ENCODE measurements at regions not wholly inside any gene's neighbourhood (a gene's known extent, or its start where the extent isn't known, plus 50 kb on each side); places are given as distances from the start of the nearest gene placed in this dataset.

DNA sequence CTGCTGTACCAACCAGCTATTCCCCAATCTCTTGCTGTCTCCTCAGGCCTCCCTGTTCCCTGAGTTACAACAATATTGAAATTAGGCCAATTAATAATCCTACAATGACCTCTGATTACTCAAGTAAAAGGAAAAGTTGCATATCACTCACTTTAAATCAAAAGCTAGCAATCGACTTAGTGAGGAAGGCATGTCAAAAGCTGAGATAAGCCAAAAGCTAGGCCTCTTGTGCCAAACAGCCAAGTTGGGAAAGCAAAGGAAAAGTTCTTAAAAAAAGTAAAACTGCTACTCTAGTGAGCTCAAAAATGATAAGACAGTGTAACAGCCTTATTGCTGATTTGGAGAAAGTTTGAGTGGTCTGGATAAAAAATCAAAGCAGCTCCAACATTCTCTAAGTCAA is 129.8 kb downstream of the LSMEM1 start:
- ATAC-seq (no peak), DNase-seq (ENCODE audit: low spot score) (no peak), FAIRE-seq (no peak)
- ChIA-PET CTCF (ENCODE audit: low intra/inter-chr PET ratio, low total read pairs) (no interaction called here), POLR2A (no interaction called here)
- H2AFZ ChIP-seq (ENCODE audit: low read length) = no peak overlapping the region
- no peaks in the 10 kb centered on the region for H3K4me1 ChIP-seq (ENCODE audit: insufficient read depth, low read length)
- intact Hi-C loops (cut with micrococcal nuclease; ENCODE audit: unreplicated experiment) (no loop called here), in situ Hi-C loops (cut with HindIII; ENCODE audit: extremely low pct_ligation_motif_present, low pct_unique_long_range_greater_than_20kb) (no loop called here)
- H3K9me3 ChIP-seq (ENCODE audit: low read length) = no peaks in the 10 kb centered on the region
- no peak overlapping the region for H3K4me3 ChIP-seq (replicated peaks in 1 of 3; ENCODE audit: insufficient read depth in 1 of 3, low read depth in 2 of 3, low read length in 3 of 3)
- H3K27me3 ChIP-seq (ENCODE audit: control insufficient read depth in 1 of 2, insufficient read depth in 2 of 2, low read length in 2 of 2) = peaks cover 0 to 4% of the 10 kb centered on the region in 2 experiments; a peak in 2 of 5 replicates
- H3K36me3 ChIP-seq (replicated peaks in 1 of 2; ENCODE audit: control insufficient read depth in 1 of 2, insufficient read depth in 2 of 2, low read length in 2 of 2) = no peaks in the 10 kb centered on the region
- H3K27ac ChIP-seq (ENCODE audit: extremely low read length, insufficient read depth, low read length) = no peak overlapping the region
- H3K79me2 ChIP-seq (ENCODE audit: insufficient read depth, low read length) = no peaks in the 10 kb centered on the region
- 0% methylated on average over 1 of the region's 1 CpG for WGBS (ENCODE audit: low lambda C conversion rate)
- no peak overlapping the region for H3K4me2 ChIP-seq (ENCODE audit: low read depth, low read length)
- no peaks in the 10 kb centered on the region for H4K20me1 ChIP-seq (ENCODE audit: insufficient read depth, low read length)
- no TSS peak for BruUV-seq (replicated peaks)
- H3K9ac ChIP-seq (ENCODE audit: insufficient read depth, low read depth, low read length) = no peak overlapping the region
- TF ChIP-seq GABPA (IDR thresholded peaks at IDR 0.05; ENCODE audit: low read depth, low read length) (no peak), GABPA (CRISPR knock-in tag; IDR thresholded peaks at IDR 0.05; ENCODE audit: low read depth) (no peak), AGO2 (optimal IDR thresholded peaks at IDR 0.05; ENCODE audit: low read depth, low read length) (no peak), CAMTA2 (CRISPR knock-in tag; IDR thresholded peaks at IDR 0.05; ENCODE audit: borderline replicate concordance) (no peak), THYN1 (CRISPR knock-in tag; IDR thresholded peaks at IDR 0.05; ENCODE audit: borderline replicate concordance, low read depth) (no peak), CC2D1A (CRISPR knock-in tag; IDR thresholded peaks at IDR 0.05) (no peak), ZC3H13 (CRISPR knock-in tag; IDR thresholded peaks at IDR 0.05) (no peak), ARID3A (IDR thresholded peaks at IDR 0.05; ENCODE audit: low read depth, low read length) (no peak), ZNF224 (CRISPR knock-in tag; IDR thresholded peaks at IDR 0.05) (no peak), TSC22D2 (CRISPR knock-in tag; IDR thresholded peaks at IDR 0.05; ENCODE audit: borderline replicate concordance) (no peak), KAT7 (CRISPR knock-in tag; IDR thresholded peaks at IDR 0.05; ENCODE audit: borderline replicate concordance) (no peak), AGO1 (IDR thresholded peaks at IDR 0.05; ENCODE audit: low read depth, low read length, poor library complexity, severe bottlenecking) (no peak), CCAR2 (optimal IDR thresholded peaks at IDR 0.05; ENCODE audit: low read depth, low read length) (no peak), ZNF335 (CRISPR knock-in tag; IDR thresholded peaks at IDR 0.05) (no peak), ZNF33B (CRISPR knock-in tag; IDR thresholded peaks at IDR 0.05) (no peak), ZBTB3 (CRISPR knock-in tag; IDR thresholded peaks at IDR 0.05; ENCODE audit: borderline replicate concordance, low read depth) (no peak), YY1 (IDR thresholded peaks at IDR 0.05; ENCODE audit: insufficient read depth, insufficient replicate concordance, low read depth, low read length) (no peak)
- TF ChIP-seq, protein P1, sequence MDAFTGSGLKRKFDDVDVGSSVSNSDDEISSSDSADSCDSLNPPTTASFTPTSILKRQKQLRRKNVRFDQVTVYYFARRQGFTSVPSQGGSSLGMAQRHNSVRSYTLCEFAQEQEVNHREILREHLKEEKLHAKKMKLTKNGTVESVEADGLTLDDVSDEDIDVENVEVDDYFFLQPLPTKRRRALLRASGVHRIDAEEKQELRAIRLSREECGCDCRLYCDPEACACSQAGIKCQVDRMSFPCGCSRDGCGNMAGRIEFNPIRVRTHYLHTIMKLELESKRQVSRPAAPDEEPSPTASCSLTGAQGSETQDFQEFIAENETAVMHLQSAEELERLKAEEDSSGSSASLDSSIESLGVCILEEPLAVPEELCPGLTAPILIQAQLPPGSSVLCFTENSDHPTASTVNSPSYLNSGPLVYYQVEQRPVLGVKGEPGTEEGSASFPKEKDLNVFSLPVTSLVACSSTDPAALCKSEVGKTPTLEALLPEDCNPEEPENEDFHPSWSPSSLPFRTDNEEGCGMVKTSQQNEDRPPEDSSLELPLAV (CRISPR knock-in tag; conservative IDR thresholded peaks at IDR 0.05; ENCODE audit: low read depth) = no peak
- TF ChIP-seq, protein P2, sequence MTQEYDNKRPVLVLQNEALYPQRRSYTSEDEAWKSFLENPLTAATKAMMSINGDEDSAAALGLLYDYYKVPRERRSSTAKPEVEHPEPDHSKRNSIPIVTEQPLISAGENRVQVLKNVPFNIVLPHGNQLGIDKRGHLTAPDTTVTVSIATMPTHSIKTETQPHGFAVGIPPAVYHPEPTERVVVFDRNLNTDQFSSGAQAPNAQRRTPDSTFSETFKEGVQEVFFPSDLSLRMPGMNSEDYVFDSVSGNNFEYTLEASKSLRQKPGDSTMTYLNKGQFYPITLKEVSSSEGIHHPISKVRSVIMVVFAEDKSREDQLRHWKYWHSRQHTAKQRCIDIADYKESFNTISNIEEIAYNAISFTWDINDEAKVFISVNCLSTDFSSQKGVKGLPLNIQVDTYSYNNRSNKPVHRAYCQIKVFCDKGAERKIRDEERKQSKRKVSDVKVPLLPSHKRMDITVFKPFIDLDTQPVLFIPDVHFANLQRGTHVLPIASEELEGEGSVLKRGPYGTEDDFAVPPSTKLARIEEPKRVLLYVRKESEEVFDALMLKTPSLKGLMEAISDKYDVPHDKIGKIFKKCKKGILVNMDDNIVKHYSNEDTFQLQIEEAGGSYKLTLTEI (CRISPR knock-in tag; conservative IDR thresholded peaks at IDR 0.05) = no peak

All from HepG2 (cell line).